ENCODE measurements at regions not wholly inside any gene's neighbourhood (a gene's known extent, or its start where the extent isn't known, plus 50 kb on each side); places are given as distances from the start of the nearest gene placed in this dataset.

- no peak overlapping the region for H3K4me3 ChIP-seq
- H2AFZ ChIP-seq: no peak overlapping the region
- H3K79me2 ChIP-seq: no peaks in the 10 kb centered on the region
- no peak overlapping the region for H3K27ac ChIP-seq
- H3K4me1 ChIP-seq (ENCODE audit: insufficient read depth): no peaks in the 10 kb centered on the region
- WGBS (ENCODE audit: low lambda C conversion rate, missing lambda C conversion rate): 97% methylated on average over 2 of the region's 2 CpGs
- no peaks in the 10 kb centered on the region for H3K9me3 ChIP-seq (ENCODE audit: low read depth)
- no peak for DNase-seq (ENCODE audit: low spot score)
- no peak overlapping the region for H3K4me2 ChIP-seq
- no peaks in the 10 kb centered on the region for H3K27me3 ChIP-seq
- TF ChIP-seq EZH2 (IDR thresholded peaks at IDR 0.05; ENCODE audit: borderline replicate concordance) (no peak), EZH2phosphoT487 (IDR thresholded peaks at IDR 0.05; ENCODE audit: low read depth, severe bottlenecking, unreplicated experiment) (no peak), CTCF (IDR thresholded peaks at IDR 0.05; ENCODE audit: poor library complexity) (no peak)
- H3K36me3 ChIP-seq (replicated peaks; ENCODE audit: insufficient read depth, low read depth): no peaks in the 10 kb centered on the region
- H3K9me2 ChIP-seq (replicated peaks; ENCODE audit: insufficient read depth): no peaks in the 10 kb centered on the region
- peaks cover 2% of the 10 kb centered on the region for H4K20me1 ChIP-seq (ENCODE audit: insufficient read depth, poor library complexity, severe bottlenecking)
Measured at GRCh38 chr18:10361660-10362059, 92.8 kb upstream of the APCDD1 start.

GRCh38 chr18:10365021-10365500, 89.4 kb upstream of the APCDD1 start:
- Histone ChIP-seq H2AFZ (no peak overlapping the region), H3K27ac (no peak overlapping the region), H3K79me2 (no peaks in the 10 kb centered on the region), H3K36me3 (replicated peaks; ENCODE audit: insufficient read depth, low read depth) (no peaks in the 10 kb centered on the region), H4K20me1 (ENCODE audit: insufficient read depth, poor library complexity, severe bottlenecking) (peaks cover 2% of the 10 kb centered on the region), H3K9me3 (ENCODE audit: low read depth) (no peaks in the 10 kb centered on the region), H3K4me3 (no peak overlapping the region), H3K9me2 (replicated peaks; ENCODE audit: insufficient read depth) (no peaks in the 10 kb centered on the region), H3K27me3 (no peaks in the 10 kb centered on the region), H3K4me2 (no peak overlapping the region), H3K4me1 (ENCODE audit: insufficient read depth) (peaks cover 10% of the 10 kb centered on the region)
- WGBS (ENCODE audit: low lambda C conversion rate, missing lambda C conversion rate): 100% methylated on average over 1 of the region's 1 CpG
- no peak for DNase-seq (ENCODE audit: low spot score)
- no peak for TF ChIP-seq CTCF (IDR thresholded peaks at IDR 0.05; ENCODE audit: poor library complexity)

- H3K79me2 ChIP-seq: no peaks in the 10 kb centered on the region
- no peaks in the 10 kb centered on the region for H3K9me3 ChIP-seq (ENCODE audit: low read depth)
- H3K4me1 ChIP-seq (ENCODE audit: insufficient read depth): peaks cover 10% of the 10 kb centered on the region
- peak overlapping the region; percentile 2 for H3K27ac ChIP-seq
- H2AFZ ChIP-seq: no peak overlapping the region
- DNase-seq (ENCODE audit: low spot score): no peak
- TF ChIP-seq EZH2 (IDR thresholded peaks at IDR 0.05; ENCODE audit: borderline replicate concordance) (no peak), EZH2phosphoT487 (IDR thresholded peaks at IDR 0.05; ENCODE audit: low read depth, severe bottlenecking, unreplicated experiment) (no peak), CTCF (IDR thresholded peaks at IDR 0.05; ENCODE audit: poor library complexity) (no peak)
- 53% methylated on average over 5 of the region's 5 CpGs for WGBS (ENCODE audit: low lambda C conversion rate, missing lambda C conversion rate)
- no peak overlapping the region for H3K4me3 ChIP-seq
- no peaks in the 10 kb centered on the region for H3K36me3 ChIP-seq (replicated peaks; ENCODE audit: insufficient read depth, low read depth)
- H4K20me1 ChIP-seq (ENCODE audit: insufficient read depth, poor library complexity, severe bottlenecking): peaks cover 2% of the 10 kb centered on the region
- no peak overlapping the region for H3K4me2 ChIP-seq
- no peaks in the 10 kb centered on the region for H3K9me2 ChIP-seq (replicated peaks; ENCODE audit: insufficient read depth)
- H3K27me3 ChIP-seq: no peaks in the 10 kb centered on the region
Measured at GRCh38 chr18:10365901-10366300, 88.5 kb upstream of the APCDD1 start.

- TF ChIP-seq EZH2 (IDR thresholded peaks at IDR 0.05; ENCODE audit: borderline replicate concordance) (no peak), CTCF (IDR thresholded peaks at IDR 0.05; ENCODE audit: poor library complexity) (no peak), EZH2phosphoT487 (IDR thresholded peaks at IDR 0.05; ENCODE audit: low read depth, severe bottlenecking, unreplicated experiment) (no peak)
- no peaks in the 10 kb centered on the region for H4K20me1 ChIP-seq (ENCODE audit: insufficient read depth, poor library complexity, severe bottlenecking)
Measured at GRCh38 chr18:10367836-10368235, 86.6 kb upstream of the APCDD1 start.

More at GRCh38 chr18:10367836-10368235, 86.6 kb upstream of the APCDD1 start:
- no peak overlapping the region for H2AFZ ChIP-seq
- no peak overlapping the region for H3K4me2 ChIP-seq
- no peaks in the 10 kb centered on the region for H3K79me2 ChIP-seq
- no peak for DNase-seq (ENCODE audit: low spot score)
- no peak overlapping the region for H3K4me3 ChIP-seq
- no peaks in the 10 kb centered on the region for H3K9me3 ChIP-seq (ENCODE audit: low read depth)
- H3K27ac ChIP-seq: no peak overlapping the region
- no peaks in the 10 kb centered on the region for H3K36me3 ChIP-seq (replicated peaks; ENCODE audit: insufficient read depth, low read depth)
- H3K9me2 ChIP-seq (replicated peaks; ENCODE audit: insufficient read depth): no peaks in the 10 kb centered on the region
- peaks cover 10% of the 10 kb centered on the region for H3K4me1 ChIP-seq (ENCODE audit: insufficient read depth)
- peaks cover 4% of the 10 kb centered on the region for H3K27me3 ChIP-seq
- WGBS (ENCODE audit: low lambda C conversion rate, missing lambda C conversion rate): 80% methylated on average over 3 of the region's 3 CpGs

Measured in hepatocyte (in vitro differentiated cells).